Ramos (cell line): ENCODE measurements at regions not wholly inside any gene's neighbourhood (a gene's known extent, or its start where the extent isn't known, plus 50 kb on each side); places are given as distances from the start of the nearest gene placed in this dataset.

Source experiments
- in situ Hi-C: fragments of 300-500 bp; cut with MboI; formaldehyde crosslinking; loops from one replicate; pipeline ENCODE4 v1.14.3; 2022; ENCODE audit warnings: low sequenced_read_pairs; ENCODE audit not compliant: unreplicated experiment

GRCh38 chr2:162916286-162916801, 77.8 kb upstream of the KCNH7 start:
- in situ Hi-C loops: no loop called here

- in situ Hi-C loops: no loop called here
Observed at GRCh38 chr2:162915858-162916257, 77.3 kb upstream of the KCNH7 start.

- in situ Hi-C loops: no loop called here
Observed at GRCh38 chr2:162914161-162914560, 75.6 kb upstream of the KCNH7 start.

GRCh38 chr2:162912787-162913186, 74.2 kb upstream of the KCNH7 start:
- in situ Hi-C loops: no loop called here

GRCh38 chr2:162908567-162908966, 70.0 kb upstream of the KCNH7 start:
- in situ Hi-C loops: no loop called here

GRCh38 chr2:162890690-162891311, 52.2 kb upstream of the KCNH7 start:
- in situ Hi-C loops: no loop called here

- in situ Hi-C loops: no loop called here
Observed at GRCh38 chr2:162888652-162889051, 50.1 kb upstream of the KCNH7 start.
